Activated CD4-positive, alpha-beta T cell treated with anti-CD3 and anti-CD28 coated beads, Interleukin-2, amount 50 U/mL, for 1 hour (primary cell): ENCODE measurements at regions not wholly inside any gene's neighbourhood (a gene's known extent, or its start where the extent isn't known, plus 50 kb on each side); places are given as distances from the start of the nearest gene placed in this dataset.
"Not testable (repeated sequence)": the region's sequence is repeated elsewhere in the genome, so short reads cannot be mapped to it uniquely, and the experiment has no call there.

Experiments
- DNase-seq: peaks from one replicate; pipeline ENCODE4 v3.0.0-alpha.2; 2020

GRCh38 chr22:23393721-23394320 lies 186.3 kb downstream of the IGLL1 start:
- DNase-seq: no peak

- not testable (repeated sequence) for DNase-seq
These were observed 186.9 kb downstream of the IGLL1 start for GRCh38 chr22:23393199-23393598.

GRCh38 chr22:23392420-23393121 lies 187.5 kb downstream of the IGLL1 start:
- DNase-seq: no peak

GRCh38 chr22:23391022-23391421 lies 189.1 kb downstream of the IGLL1 start:
- no peak for DNase-seq

GRCh38 chr22:23389271-23390071 lies 190.6 kb downstream of the IGLL1 start:
- no peak for DNase-seq

- DNase-seq: no peak
These were observed 191.6 kb downstream of the IGLL1 start for GRCh38 chr22:23388517-23388890.

GRCh38 chr22:23387827-23388516 lies 192.1 kb downstream of the IGLL1 start:
- no peak for DNase-seq

- DNase-seq: no peak
These were observed 193.1 kb downstream of the IGLL1 start for GRCh38 chr22:23386822-23387580.

- peak; percentile 81 for DNase-seq
These were observed 194.1 kb downstream of the IGLL1 start for GRCh38 chr22:23385678-23386631.

GRCh38 chr22:23384923-23385677 lies 195.0 kb downstream of the IGLL1 start:
- no peak for DNase-seq

- no peak for DNase-seq
These were observed 195.7 kb downstream of the IGLL1 start for GRCh38 chr22:23384431-23384830.

- DNase-seq: no peak
These were observed 196.4 kb downstream of the IGLL1 start for GRCh38 chr22:23383491-23384361.

- DNase-seq: no peak
These were observed 197.5 kb downstream of the IGLL1 start for GRCh38 chr22:23382428-23383218.

- no peak for DNase-seq
These were observed 198.2 kb downstream of the IGLL1 start for GRCh38 chr22:23381661-23382427.

GRCh38 chr22:23380911-23381310 lies 199.2 kb downstream of the IGLL1 start:
- no peak for DNase-seq

- DNase-seq: no peak
These were observed 199.9 kb downstream of the IGLL1 start for GRCh38 chr22:23380230-23380573.

- DNase-seq: not testable (repeated sequence)
These were observed 199.4 kb downstream of the BCR start for GRCh38 chr22:23379540-23380229.
